ENCODE measurements at regions not wholly inside any gene's neighbourhood (a gene's known extent, or its start where the extent isn't known, plus 50 kb on each side); places are given as distances from the start of the nearest gene placed in this dataset.

DNA sequence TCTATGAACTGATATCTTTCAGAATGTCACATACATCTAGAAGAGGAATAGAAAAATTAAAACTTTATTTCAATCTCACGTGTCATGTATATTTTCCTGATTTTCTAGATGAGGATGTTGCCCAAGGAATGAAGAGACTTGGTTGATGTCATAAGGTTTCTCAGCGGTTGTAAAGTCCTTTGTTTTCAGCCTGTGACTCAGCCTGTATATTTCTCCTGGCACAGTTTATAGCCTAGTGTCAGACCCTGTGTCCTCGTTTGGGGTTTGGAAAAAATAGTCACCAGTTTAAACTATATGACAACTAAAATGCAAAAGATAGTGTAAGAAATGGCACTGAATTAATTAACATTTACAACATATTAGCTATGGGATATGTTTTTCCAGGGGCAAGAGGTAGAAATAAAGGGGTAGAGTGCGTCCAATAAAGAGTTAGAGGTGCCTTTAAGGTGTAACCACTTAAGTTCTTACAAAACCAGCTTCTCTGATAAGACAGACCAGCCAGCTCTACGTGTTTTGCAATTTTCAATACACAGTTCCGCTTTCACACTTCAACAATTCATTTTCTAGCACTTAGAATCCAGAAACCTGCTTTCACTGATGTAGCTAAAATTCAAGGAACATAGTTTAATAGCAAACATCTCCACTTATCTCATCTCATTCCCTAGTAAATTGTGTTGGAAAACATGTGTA, 1432.6 kb upstream of the TENM4 start:
- TF ChIP-seq, protein P1, sequence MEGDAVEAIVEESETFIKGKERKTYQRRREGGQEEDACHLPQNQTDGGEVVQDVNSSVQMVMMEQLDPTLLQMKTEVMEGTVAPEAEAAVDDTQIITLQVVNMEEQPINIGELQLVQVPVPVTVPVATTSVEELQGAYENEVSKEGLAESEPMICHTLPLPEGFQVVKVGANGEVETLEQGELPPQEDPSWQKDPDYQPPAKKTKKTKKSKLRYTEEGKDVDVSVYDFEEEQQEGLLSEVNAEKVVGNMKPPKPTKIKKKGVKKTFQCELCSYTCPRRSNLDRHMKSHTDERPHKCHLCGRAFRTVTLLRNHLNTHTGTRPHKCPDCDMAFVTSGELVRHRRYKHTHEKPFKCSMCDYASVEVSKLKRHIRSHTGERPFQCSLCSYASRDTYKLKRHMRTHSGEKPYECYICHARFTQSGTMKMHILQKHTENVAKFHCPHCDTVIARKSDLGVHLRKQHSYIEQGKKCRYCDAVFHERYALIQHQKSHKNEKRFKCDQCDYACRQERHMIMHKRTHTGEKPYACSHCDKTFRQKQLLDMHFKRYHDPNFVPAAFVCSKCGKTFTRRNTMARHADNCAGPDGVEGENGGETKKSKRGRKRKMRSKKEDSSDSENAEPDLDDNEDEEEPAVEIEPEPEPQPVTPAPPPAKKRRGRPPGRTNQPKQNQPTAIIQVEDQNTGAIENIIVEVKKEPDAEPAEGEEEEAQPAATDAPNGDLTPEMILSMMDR (IDR thresholded peaks at IDR 0.05; ENCODE audit: low read length), result no peak
- TF ChIP-seq EZH2 (IDR thresholded peaks at IDR 0.05; ENCODE audit: borderline replicate concordance, low read length), result no peak

Measured in OCI-LY1 (cell line).